Esophagus muscularis mucosa (tissue), 4 donors: ENCODE measurements at regions not wholly inside any gene's neighbourhood (a gene's known extent, or its start where the extent isn't known, plus 50 kb on each side); places are given as distances from the start of the nearest gene placed in this dataset.

ENCODE experiments used
- DNase-seq: peaks from one replicate; pipeline ENCODE4 v3.0.0-alpha.2; 2017; ENCODE audit errors: extremely low spot score
- H3K27ac ChIP-seq, 4 donors: fragments of 200-600 bp; sonication (generic); replicated peaks in 1 of 4; 1 replicate in 3 of 4; 2 replicates in 1 of 4; pipeline ENCODE4 v1.5.1; 2016 to 2019; ENCODE audit warnings: mild to moderate bottlenecking in 1 of 4
- H3K27me3 ChIP-seq, 4 donors: fragments of 200-600 bp; sonication (generic); one replicate each; pipeline versions ENCODE4 v1.5.1 to v1.6.0; 2016 to 2019
- H3K36me3 ChIP-seq, 4 donors: fragments of 200-600 bp; sonication (generic); one replicate each; pipeline ENCODE4 v1.5.1; 2016 to 2019
- H3K4me1 ChIP-seq, 4 donors: fragments of 200-600 bp; sonication (generic); one replicate each; pipeline ENCODE4 v1.5.1; 2016 to 2019
- H3K4me3 ChIP-seq, 4 donors: fragments of 200-600 bp; sonication (generic); 1 replicate in 2 of 4; 2 replicates in 2 of 4; pipeline ENCODE4 v1.5.1; 2016 to 2019; ENCODE audit warnings: mild to moderate bottlenecking in 4 of 4, moderate library complexity in 1 of 4
- H3K9me3 ChIP-seq, 4 donors: fragments of 200-600 bp; sonication (generic); 1 replicate in 3 of 4; 2 replicates in 1 of 4; pipeline ENCODE4 v1.5.1; 2016 to 2019
- EP300 ChIP-seq: sonication (generic); formaldehyde crosslinking; IDR thresholded peaks from one replicate; pipeline ENCODE4 v1.6.1; 2017; ENCODE audit warnings: antibody characterized with exemption
- POLR2A ChIP-seq: fragments of 450-650 bp; IDR thresholded peaks from one replicate; pipeline ENCODE4 v1.6.1; 2017; ENCODE audit warnings: antibody characterized with exemption, moderate library complexity, mild to moderate bottlenecking, low read depth
- POLR2AphosphoS5 ChIP-seq, 2 donors: sonication (generic); formaldehyde crosslinking; IDR thresholded peaks; one replicate each; pipeline ENCODE4 v1.6.1; 2017; ENCODE audit warnings: antibody characterized with exemption in 2 of 2
- WGBS: methylation state at CpG from one replicate; pipeline ENCODE4 v1.1.5; 2018; 5-methylcytosine and 5-hydroxymethylcytosine counted together
- intact Hi-C: fragments of 100-400 bp; cut with DNase I; formaldehyde crosslinking; loops from one replicate; pipeline ENCODE4 v1.15.1; 2023
- TF ChIP-seq, protein P1 (sequence below), 3 experiments: fragments of 200-600 bp in 2 of 3; fragments of 450-650 bp in 1 of 3; sonication (generic) in 2 of 3; IDR thresholded peaks; one replicate each; pipeline ENCODE4 v1.5.1; 2017 to 2019; ENCODE audit warnings: antibody characterized with exemption in 3 of 3, mild to moderate bottlenecking in 2 of 3, moderate library complexity in 1 of 3

DNA sequence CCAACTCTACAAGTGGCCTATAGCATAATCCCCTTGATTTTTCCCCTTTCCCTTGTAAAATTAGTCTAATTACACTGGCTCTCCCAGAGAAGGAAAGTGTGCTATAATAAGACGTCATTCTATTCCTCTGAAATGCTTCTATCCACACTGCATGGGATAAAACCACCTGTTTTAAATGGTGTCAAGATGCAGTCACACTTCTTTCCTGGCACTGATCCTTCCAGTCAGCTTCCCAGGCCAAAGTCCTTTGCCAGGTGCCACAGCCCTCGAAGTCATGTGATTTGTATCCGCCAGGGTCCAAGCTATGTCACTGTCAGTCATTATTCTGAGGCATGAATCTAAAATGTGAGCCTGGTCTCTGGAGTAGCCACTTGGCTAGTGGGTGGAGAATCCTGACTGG lies 169.0 kb upstream of the KIAA1217 start:
- TF ChIP-seq POLR2A: no peak
- no peak for TF ChIP-seq POLR2AphosphoS5 (IDR thresholded peaks at IDR 0.05)
- no peak for TF ChIP-seq EP300
- TF ChIP-seq, protein P1, sequence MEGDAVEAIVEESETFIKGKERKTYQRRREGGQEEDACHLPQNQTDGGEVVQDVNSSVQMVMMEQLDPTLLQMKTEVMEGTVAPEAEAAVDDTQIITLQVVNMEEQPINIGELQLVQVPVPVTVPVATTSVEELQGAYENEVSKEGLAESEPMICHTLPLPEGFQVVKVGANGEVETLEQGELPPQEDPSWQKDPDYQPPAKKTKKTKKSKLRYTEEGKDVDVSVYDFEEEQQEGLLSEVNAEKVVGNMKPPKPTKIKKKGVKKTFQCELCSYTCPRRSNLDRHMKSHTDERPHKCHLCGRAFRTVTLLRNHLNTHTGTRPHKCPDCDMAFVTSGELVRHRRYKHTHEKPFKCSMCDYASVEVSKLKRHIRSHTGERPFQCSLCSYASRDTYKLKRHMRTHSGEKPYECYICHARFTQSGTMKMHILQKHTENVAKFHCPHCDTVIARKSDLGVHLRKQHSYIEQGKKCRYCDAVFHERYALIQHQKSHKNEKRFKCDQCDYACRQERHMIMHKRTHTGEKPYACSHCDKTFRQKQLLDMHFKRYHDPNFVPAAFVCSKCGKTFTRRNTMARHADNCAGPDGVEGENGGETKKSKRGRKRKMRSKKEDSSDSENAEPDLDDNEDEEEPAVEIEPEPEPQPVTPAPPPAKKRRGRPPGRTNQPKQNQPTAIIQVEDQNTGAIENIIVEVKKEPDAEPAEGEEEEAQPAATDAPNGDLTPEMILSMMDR (IDR thresholded peaks at IDR 0.05): no peak
- Histone ChIP-seq H3K27me3 (no peaks in the 10 kb centered on the region), H3K36me3 (no peaks in the 10 kb centered on the region), H3K4me3 (no peak overlapping the region), H3K4me1 (no peaks in the 10 kb centered on the region), H3K27ac (no peak overlapping the region), H3K9me3 (no peaks in the 10 kb centered on the region)
- no peak for DNase-seq
- WGBS: 86% methylated on average over 3 of the region's 3 CpGs
- intact Hi-C loops: no loop called here

DNA sequence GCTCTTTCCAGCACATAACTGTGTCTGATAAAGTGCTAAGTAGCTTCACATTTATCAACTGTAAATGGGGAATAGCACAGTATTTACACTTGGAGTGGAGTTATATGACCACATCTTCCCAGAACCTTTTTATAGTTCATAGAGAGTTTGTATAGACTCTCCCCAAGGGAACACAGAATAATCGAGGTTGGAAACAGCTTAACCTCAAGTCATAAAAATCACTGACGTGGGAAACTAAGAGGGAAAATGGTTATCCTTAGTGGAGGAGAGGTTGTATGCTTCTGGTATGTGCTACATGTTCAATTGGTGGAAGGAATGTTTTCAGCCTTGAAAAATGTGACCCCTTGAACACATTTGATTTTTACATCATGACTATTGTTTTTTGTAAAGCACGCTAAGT lies 167.9 kb upstream of the KIAA1217 start:
- no peaks in the 10 kb centered on the region for H3K4me1 ChIP-seq
- H3K9me3 ChIP-seq: no peaks in the 10 kb centered on the region
- 59% methylated on average over 3 of the region's 3 CpGs for WGBS
- DNase-seq: no peak
- no peak overlapping the region for H3K4me3 ChIP-seq
- no peaks in the 10 kb centered on the region for H3K36me3 ChIP-seq
- intact Hi-C loops: no loop called here
- no peaks in the 10 kb centered on the region for H3K27me3 ChIP-seq
- TF ChIP-seq, protein P1 (IDR thresholded peaks at IDR 0.05): no peak
- TF ChIP-seq POLR2A (no peak), POLR2AphosphoS5 (IDR thresholded peaks at IDR 0.05) (no peak), EP300 (no peak)
- H3K27ac ChIP-seq: no peak overlapping the region

DNA sequence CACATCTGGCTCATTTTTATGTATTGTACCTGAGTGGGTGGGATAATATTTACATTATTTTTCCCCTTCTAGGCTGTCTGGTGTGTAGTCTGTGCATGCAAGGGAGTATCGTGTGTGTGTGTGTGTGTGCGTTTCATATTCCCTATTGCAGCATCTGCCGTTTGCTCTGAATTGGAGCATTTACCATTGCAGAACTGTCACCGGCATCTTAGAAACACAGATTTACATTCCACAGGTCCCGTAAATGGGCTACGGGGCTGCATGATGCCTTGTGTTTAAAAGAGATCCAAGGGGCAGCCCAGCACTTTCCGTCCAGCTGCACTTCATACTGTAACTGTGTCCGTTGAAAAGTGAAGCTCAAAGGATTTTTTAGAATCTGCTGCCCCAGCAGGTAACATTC lies 167.1 kb upstream of the KIAA1217 start:
- WGBS: 75% methylated on average over 8 of the region's 8 CpGs
- no peaks in the 10 kb centered on the region for H3K4me1 ChIP-seq
- no peak overlapping the region for H3K4me3 ChIP-seq
- TF ChIP-seq POLR2A (no peak), POLR2AphosphoS5 (IDR thresholded peaks at IDR 0.05) (no peak), EP300 (no peak)
- TF ChIP-seq, protein P1 (IDR thresholded peaks at IDR 0.05): no peak
- H3K27me3 ChIP-seq: no peaks in the 10 kb centered on the region
- no peak for DNase-seq
- H3K27ac ChIP-seq: no peak overlapping the region
- no peaks in the 10 kb centered on the region for H3K36me3 ChIP-seq
- intact Hi-C loops: no loop called here
- no peaks in the 10 kb centered on the region for H3K9me3 ChIP-seq

DNA sequence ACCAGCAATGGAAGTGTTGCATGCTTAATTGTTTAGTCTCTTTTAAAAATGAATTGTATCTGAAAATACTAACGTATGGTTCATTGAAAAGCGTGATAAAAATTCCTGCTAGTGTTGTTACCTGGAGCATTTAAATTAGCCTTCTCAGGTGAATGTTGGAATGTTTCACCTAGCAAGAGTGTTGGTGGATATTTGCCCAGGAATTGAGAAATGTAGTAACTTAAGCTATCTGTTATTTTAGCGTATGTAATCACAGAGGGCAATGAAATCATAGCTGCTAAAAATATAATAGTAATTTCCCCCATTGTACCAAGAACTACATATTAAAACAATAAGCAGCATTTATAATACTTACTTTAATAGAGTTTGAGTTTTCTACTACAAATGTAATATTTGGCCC lies 166.1 kb upstream of the KIAA1217 start:
- Histone ChIP-seq H3K4me1 (no peaks in the 10 kb centered on the region), H3K4me3 (no peak overlapping the region), H3K9me3 (no peaks in the 10 kb centered on the region), H3K36me3 (no peaks in the 10 kb centered on the region), H3K27me3 (no peaks in the 10 kb centered on the region), H3K27ac (no peak overlapping the region)
- intact Hi-C loops: no loop called here
- TF ChIP-seq POLR2A (no peak), POLR2AphosphoS5 (IDR thresholded peaks at IDR 0.05) (no peak), EP300 (no peak)
- TF ChIP-seq, protein P1 (IDR thresholded peaks at IDR 0.05): no peak
- 86% methylated on average over 3 of the region's 3 CpGs for WGBS
- no peak for DNase-seq

DNA sequence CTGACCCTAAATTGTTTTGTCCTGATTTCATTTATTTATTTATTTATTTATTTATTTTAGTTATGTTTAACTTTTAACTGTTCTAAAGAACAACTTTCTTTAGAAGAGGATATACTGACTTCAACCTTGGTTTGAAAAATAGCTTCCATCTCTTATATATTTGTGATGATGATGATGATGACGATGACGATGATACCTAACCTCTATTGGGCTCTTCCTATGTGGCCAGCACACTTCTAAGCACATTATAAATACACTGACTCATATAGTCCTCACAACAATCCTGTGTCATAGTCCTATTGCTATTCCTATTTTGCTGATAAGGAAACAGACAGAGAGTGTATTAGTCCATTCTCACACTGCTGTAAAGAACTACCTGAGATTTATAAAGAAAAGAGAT lies 162.9 kb upstream of the KIAA1217 start:
- Histone ChIP-seq H3K27ac (no peak overlapping the region), H3K36me3 (no peaks in the 10 kb centered on the region), H3K4me1 (no peaks in the 10 kb centered on the region), H3K4me3 (no peak overlapping the region), H3K27me3 (no peaks in the 10 kb centered on the region), H3K9me3 (peaks cover 0 to 9% (median 6%) of the 10 kb centered on the region in 4 donors)
- WGBS: 94% methylated on average over 2 of the region's 2 CpGs
- intact Hi-C loops: no loop called here
- no peak for DNase-seq
- no peak for TF ChIP-seq EP300
- TF ChIP-seq, protein P1 (IDR thresholded peaks at IDR 0.05): no peak
- no peak for TF ChIP-seq POLR2AphosphoS5 (IDR thresholded peaks at IDR 0.05)
- no peak for TF ChIP-seq POLR2A
